ENCODE measurements at regions not wholly inside any gene's neighbourhood (a gene's known extent, or its start where the extent isn't known, plus 50 kb on each side); places are given as distances from the start of the nearest gene placed in this dataset.

- TF ChIP-seq MAFF (IDR thresholded peaks at IDR 0.05; ENCODE audit: low read length) (no peak), MAZ (CRISPR knock-in tag; conservative IDR thresholded peaks at IDR 0.05 in 1 of 2, IDR thresholded peaks at IDR 0.05 in 1 of 2) (no peak), MTF1 (CRISPR knock-in tag; IDR thresholded peaks at IDR 0.05; ENCODE audit: borderline replicate concordance) (no peak), CTCF (IDR thresholded peaks at IDR 0.05 in 2 of 3, conservative IDR thresholded peaks at IDR 0.05 in 1 of 3; ENCODE audit: insufficient read depth in 2 of 3, low read depth in 1 of 3, low read length in 3 of 3) (no peak)
These were observed 62.6 kb upstream of the ARHGAP5 start for GRCh38 chr14:32014498-32014897.
